ENCODE measurements at regions not wholly inside any gene's neighbourhood (a gene's known extent, or its start where the extent isn't known, plus 50 kb on each side); places are given as distances from the start of the nearest gene placed in this dataset.
"Not testable (repeated sequence)": the region's sequence is repeated elsewhere in the genome, so short reads cannot be mapped to it uniquely, and the experiment has no call there.

DNA sequence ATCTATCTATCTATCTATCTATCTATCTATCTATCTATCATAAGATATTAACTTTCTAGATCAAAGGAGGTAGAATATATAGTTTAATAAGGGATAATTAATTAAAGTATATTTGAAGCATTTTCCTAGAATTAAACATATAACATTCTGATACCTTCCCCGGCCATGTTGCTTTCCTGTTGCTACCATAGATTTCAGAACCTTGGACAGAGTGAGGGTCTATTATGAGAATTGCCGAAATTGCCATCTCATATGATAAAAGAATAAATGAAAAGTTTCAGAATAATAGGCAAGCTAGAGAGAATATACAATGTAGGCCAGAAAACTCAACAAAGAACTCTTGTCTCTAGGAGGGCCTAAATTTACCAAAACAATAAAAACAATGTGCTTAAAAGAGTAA lies 706.1 kb upstream of the TMPRSS15 start:
- Histone ChIP-seq H3K27me3 (ENCODE audit: insufficient read depth, low read length) (no peaks in the 10 kb centered on the region), H3K9me3 (ENCODE audit: insufficient read depth, low read depth, low read length) (no peaks in the 10 kb centered on the region), H3K36me3 (ENCODE audit: insufficient read depth, low read depth, low read length) (no peaks in the 10 kb centered on the region), H3K4me1 (ENCODE audit: insufficient read depth, low read length) (no peaks in the 10 kb centered on the region), H3K9ac (ENCODE audit: low read depth, low read length) (no peak overlapping the region), H3K27ac (ENCODE audit: low read length) (no peak overlapping the region), H3K4me3 (ENCODE audit: low read length) (no peak overlapping the region)

DNA sequence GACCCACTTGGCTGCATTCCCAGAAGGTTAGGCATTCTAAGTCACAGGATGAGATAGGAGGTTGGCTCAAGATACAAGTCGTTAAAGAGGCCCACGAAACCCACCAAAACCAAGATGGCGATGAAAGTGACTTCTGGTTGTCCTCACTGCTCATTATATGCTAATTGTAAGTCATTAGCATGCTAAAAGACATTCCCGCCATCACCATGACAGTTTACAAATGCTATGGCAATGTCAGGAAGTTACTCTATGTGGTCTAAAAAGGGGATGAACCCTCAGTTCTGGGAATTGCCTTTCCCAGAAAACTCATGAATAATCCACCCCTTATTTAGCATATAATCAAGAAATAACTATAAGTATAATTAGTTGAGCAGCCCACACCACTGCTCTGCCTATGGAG lies 715.7 kb upstream of the TMPRSS15 start:
- not testable (repeated sequence) for H3K27me3 ChIP-seq (ENCODE audit: insufficient read depth, low read length); H3K4me3 ChIP-seq (ENCODE audit: low read length); H3K9me3 ChIP-seq (ENCODE audit: insufficient read depth, low read depth, low read length); H3K27ac ChIP-seq (ENCODE audit: low read length); H3K9ac ChIP-seq (ENCODE audit: low read depth, low read length); H3K36me3 ChIP-seq (ENCODE audit: insufficient read depth, low read depth, low read length)
- H3K4me1 ChIP-seq (ENCODE audit: insufficient read depth, low read length) = peaks cover 24% of the 10 kb centered on the region; the same call in 1 of the 2 replicates

DNA sequence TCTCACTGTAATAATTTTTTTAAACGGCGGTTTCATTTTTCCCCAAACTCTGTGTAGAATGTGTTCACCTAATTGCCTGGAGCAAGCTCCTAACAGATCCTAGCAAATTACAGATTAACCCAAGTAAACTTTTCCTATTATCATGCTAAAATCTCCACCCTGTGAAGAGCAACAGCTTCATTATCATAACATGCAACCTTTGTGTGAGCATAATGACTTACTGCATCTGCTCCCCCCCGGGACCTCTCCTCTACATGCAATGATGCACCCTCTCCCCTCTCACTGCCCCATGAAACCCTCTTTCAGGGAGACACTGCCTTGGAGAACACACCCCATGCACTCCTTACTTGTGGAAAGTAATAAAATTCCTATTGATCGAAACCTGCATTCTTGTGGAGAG lies 717.0 kb upstream of the TMPRSS15 start:
- H3K4me3 ChIP-seq (ENCODE audit: low read length) = peak overlapping the region; percentile 23; the same call in 1 of the 2 replicates
- H3K27me3 ChIP-seq (ENCODE audit: insufficient read depth, low read length) = no peaks in the 10 kb centered on the region
- H3K9me3 ChIP-seq (ENCODE audit: insufficient read depth, low read depth, low read length) = no peaks in the 10 kb centered on the region
- no peak overlapping the region for H3K9ac ChIP-seq (ENCODE audit: low read depth, low read length)
- H3K4me1 ChIP-seq (ENCODE audit: insufficient read depth, low read length) = peaks cover 24% of the 10 kb centered on the region; the same call in 1 of the 2 replicates
- H3K36me3 ChIP-seq (ENCODE audit: insufficient read depth, low read depth, low read length) = no peaks in the 10 kb centered on the region
- H3K27ac ChIP-seq (ENCODE audit: low read length) = no peak overlapping the region

DNA sequence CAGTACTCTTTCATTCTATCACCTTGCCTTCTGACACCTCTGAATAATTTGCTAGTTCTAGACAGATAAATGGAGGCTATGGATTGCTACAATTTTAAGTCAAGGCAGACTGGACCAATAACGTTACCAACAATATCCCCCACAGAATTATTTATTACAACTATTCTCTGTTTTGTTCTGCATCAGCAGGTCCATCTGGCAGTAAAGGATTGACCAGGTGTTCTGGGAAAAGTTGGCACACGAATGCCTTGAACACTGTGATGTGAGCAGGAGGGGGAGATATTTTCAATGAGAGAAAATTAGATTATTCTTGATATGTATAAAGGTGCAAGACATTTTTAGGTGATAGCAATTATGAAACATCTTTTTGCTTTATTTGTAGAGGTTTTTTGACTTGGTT lies 718.8 kb upstream of the TMPRSS15 start:
- Histone ChIP-seq H3K9me3 (ENCODE audit: insufficient read depth, low read depth, low read length) (no peaks in the 10 kb centered on the region), H3K27ac (ENCODE audit: low read length) (no peak overlapping the region), H3K27me3 (ENCODE audit: insufficient read depth, low read length) (no peaks in the 10 kb centered on the region), H3K4me1 (ENCODE audit: insufficient read depth, low read length) (peaks cover 24% of the 10 kb centered on the region; the same call in 1 of the 2 replicates), H3K36me3 (ENCODE audit: insufficient read depth, low read depth, low read length) (no peaks in the 10 kb centered on the region), H3K9ac (ENCODE audit: low read depth, low read length) (no peak overlapping the region), H3K4me3 (ENCODE audit: low read length) (no peak overlapping the region)

DNA sequence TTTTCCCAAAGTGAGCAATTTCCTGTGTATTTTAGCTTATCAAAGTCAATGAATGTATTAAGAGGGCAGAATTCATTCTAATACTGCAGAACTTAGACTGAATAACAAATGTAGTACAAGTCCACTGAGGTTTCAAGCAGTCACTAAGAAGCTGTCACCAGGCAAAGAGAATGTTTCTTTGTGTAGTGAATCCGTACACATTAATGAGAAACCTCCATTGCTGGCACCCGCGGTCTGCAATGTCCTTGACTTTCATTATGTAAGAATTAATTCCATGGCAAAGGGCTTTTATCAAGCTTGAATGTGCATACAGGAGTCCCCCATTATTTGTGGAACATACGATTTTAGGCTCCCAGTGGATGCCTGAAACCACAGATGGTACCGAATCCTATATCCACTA lies 719.5 kb upstream of the TMPRSS15 start:
- no peaks in the 10 kb centered on the region for H3K9me3 ChIP-seq (ENCODE audit: insufficient read depth, low read depth, low read length)
- no peak overlapping the region for H3K9ac ChIP-seq (ENCODE audit: low read depth, low read length)
- no peaks in the 10 kb centered on the region for H3K36me3 ChIP-seq (ENCODE audit: insufficient read depth, low read depth, low read length)
- H3K27ac ChIP-seq (ENCODE audit: low read length) = no peak overlapping the region
- H3K4me3 ChIP-seq (ENCODE audit: low read length) = no peak overlapping the region
- H3K4me1 ChIP-seq (ENCODE audit: insufficient read depth, low read length) = peaks cover 24% of the 10 kb centered on the region; the same call in 1 of the 2 replicates
- no peaks in the 10 kb centered on the region for H3K27me3 ChIP-seq (ENCODE audit: insufficient read depth, low read length)

DNA sequence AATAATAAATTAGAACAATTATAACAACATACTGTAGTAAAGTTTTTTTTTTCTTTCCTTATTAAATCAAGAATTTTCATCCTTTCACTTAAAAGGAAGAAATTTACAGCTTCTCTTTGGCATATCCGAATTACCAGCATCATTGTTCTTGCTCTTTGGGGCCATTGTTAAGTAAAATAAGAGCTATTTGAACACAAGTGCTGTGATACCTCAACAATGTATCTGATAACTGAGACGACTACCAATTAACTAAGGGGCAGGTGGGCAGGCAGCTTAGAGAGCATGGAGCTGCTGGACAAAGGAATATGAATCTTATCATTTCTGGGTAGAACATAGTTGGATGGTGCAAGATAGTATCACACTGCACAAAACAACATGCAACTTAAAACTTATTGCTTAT lies 719.9 kb upstream of the TMPRSS15 start:
- H3K9ac ChIP-seq (ENCODE audit: low read depth, low read length) = no peak overlapping the region
- H3K4me1 ChIP-seq (ENCODE audit: insufficient read depth, low read length) = peaks cover 24% of the 10 kb centered on the region; the same call in 1 of the 2 replicates
- no peaks in the 10 kb centered on the region for H3K27me3 ChIP-seq (ENCODE audit: insufficient read depth, low read length)
- H3K36me3 ChIP-seq (ENCODE audit: insufficient read depth, low read depth, low read length) = no peaks in the 10 kb centered on the region
- H3K27ac ChIP-seq (ENCODE audit: low read length) = no peak overlapping the region
- H3K9me3 ChIP-seq (ENCODE audit: insufficient read depth, low read depth, low read length) = no peaks in the 10 kb centered on the region
- H3K4me3 ChIP-seq (ENCODE audit: low read length) = no peak overlapping the region

DNA sequence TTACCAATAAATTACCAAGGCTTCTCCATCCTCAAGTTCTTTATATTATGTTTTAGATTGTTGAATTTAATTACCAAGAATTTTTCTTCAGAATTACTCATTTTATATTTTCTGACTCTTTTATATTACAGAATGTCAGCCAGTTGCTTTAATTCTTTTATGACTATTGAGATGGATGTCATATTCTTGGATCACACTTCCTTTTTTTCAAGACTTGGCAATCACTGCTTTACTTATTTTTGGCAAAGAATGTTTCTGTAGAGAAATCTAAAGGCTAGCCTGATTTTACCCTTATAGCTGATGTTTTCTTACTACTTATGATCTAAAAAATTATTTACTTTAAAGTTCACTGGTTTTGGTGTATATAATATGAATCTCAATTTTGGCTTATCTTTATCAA lies 721.1 kb upstream of the TMPRSS15 start:
- Histone ChIP-seq H3K4me3 (ENCODE audit: low read length) (no peak overlapping the region), H3K9me3 (ENCODE audit: insufficient read depth, low read depth, low read length) (no peaks in the 10 kb centered on the region), H3K9ac (ENCODE audit: low read depth, low read length) (no peak overlapping the region), H3K36me3 (ENCODE audit: insufficient read depth, low read depth, low read length) (no peaks in the 10 kb centered on the region), H3K4me1 (ENCODE audit: insufficient read depth, low read length) (peaks cover 22% of the 10 kb centered on the region; the same call in 1 of the 2 replicates), H3K27me3 (ENCODE audit: insufficient read depth, low read length) (no peaks in the 10 kb centered on the region), H3K27ac (ENCODE audit: low read length) (no peak overlapping the region)

DNA sequence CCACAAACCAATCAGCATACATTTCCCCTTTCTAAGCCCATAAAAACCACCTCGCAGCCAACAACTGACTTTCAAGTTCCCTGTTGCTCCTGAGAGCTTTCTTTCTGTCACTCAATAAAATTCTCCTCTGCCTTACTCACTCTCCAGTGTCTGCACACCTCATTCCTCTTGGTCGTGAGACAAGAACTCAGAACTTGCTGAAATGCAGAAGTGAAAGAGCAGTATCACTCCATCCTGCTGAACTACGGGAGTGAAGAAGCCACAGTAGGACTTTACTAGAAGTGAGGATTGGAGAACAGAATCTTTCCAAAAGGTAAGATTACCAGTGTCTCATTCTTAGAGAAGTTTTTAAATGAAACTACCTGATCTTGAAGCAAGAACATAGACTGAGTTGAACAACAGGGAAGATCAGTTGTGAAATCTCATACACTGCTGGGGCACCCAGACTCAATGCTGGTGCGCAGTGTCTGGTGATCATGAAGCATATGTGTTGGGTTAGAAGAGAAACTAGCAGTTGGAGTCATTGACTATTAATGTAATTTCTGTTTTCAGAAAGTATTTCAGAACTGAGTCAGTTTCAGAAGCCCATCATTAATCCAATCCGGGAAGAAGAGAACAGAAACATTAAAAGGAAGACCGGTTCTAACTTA lies 726.9 kb upstream of the TMPRSS15 start:
- H3K9ac ChIP-seq (ENCODE audit: low read depth, low read length) = no peak overlapping the region
- H3K4me1 ChIP-seq (ENCODE audit: insufficient read depth, low read length) = no peaks in the 10 kb centered on the region
- H3K36me3 ChIP-seq (ENCODE audit: insufficient read depth, low read depth, low read length) = no peaks in the 10 kb centered on the region
- H3K9me3 ChIP-seq (ENCODE audit: insufficient read depth, low read depth, low read length) = peaks cover 10% of the 10 kb centered on the region; the same call in 1 of the 2 replicates
- H3K4me3 ChIP-seq (ENCODE audit: low read length) = no peak overlapping the region
- no peaks in the 10 kb centered on the region for H3K27me3 ChIP-seq (ENCODE audit: insufficient read depth, low read length)
- no peak overlapping the region for H3K27ac ChIP-seq (ENCODE audit: low read length)

DNA sequence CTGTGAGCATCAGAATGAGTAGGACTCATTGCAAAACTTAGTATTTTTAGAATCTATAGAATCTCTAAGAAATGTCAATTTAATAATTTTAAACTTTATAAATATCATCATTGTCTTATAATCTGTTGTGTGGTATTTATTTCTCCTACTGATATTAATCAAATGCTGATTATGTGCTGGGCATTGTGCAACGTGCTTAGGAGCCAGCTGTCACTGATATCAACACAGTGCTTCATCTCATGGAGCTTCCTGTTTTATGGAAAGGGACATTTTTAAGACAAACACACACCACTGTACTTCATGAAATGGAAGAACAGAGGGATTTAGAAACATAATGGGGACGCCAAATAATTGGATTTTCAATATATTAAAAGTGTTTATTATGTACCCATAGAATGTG lies 737.9 kb upstream of the TMPRSS15 start:
- Histone ChIP-seq H3K4me1 (ENCODE audit: insufficient read depth, low read length) (no peaks in the 10 kb centered on the region), H3K9ac (ENCODE audit: low read depth, low read length) (no peak overlapping the region), H3K4me3 (ENCODE audit: low read length) (no peak overlapping the region), H3K27me3 (ENCODE audit: insufficient read depth, low read length) (no peaks in the 10 kb centered on the region), H3K27ac (ENCODE audit: low read length) (no peak overlapping the region), H3K36me3 (ENCODE audit: insufficient read depth, low read depth, low read length) (no peaks in the 10 kb centered on the region), H3K9me3 (ENCODE audit: insufficient read depth, low read depth, low read length) (no peaks in the 10 kb centered on the region)

DNA sequence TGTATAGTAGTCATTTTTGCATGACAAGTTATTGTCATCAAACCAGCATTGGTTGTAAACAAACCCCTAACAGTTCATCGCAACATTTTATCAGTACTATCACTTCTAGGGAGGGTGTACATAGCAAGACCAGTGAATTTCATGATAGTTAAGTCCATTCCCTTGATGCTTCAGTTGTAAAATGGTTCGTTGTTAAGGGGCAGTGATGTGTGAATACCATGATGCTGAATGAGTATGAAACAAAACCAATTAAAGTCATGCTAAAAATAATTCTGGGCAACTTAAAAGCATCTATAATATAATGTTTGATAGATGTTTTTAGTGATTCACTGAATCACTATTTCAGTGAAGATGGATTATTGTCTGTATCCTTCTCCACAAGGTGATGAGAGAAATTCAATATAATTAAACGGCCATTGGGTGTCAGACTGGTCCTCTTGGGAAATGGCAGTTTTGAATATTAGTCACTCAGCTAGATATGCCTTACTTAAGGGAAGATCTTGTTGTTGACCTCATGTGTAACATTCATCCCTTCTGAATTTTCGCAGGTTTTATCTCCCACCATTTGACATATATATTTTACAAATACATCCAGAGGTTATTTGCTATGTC lies 742.2 kb upstream of the TMPRSS15 start:
- Histone ChIP-seq H3K36me3 (ENCODE audit: insufficient read depth, low read depth, low read length) (no peaks in the 10 kb centered on the region), H3K9ac (ENCODE audit: low read depth, low read length) (no peak overlapping the region)

DNA sequence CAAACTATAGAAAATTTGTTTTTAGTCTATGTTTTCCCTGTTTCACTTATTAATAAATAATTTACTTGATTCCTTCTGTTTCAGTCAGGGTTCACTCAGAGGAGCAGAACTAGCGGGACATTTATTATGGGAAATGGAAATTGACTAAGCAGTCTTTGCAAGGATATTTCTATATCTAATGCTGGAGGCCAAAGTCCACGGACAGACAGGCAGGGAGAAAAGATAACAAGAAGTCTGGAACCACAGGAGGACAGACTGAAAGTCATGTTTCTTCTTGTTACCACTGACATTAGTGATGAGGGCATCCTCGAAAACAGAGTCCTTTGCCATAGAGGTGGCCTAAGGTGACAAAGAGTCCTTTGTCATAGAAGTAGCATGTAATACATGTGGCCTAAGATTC lies 744.5 kb upstream of the TMPRSS15 start:
- Histone ChIP-seq H3K27ac (ENCODE audit: low read length) (no peak overlapping the region), H3K9me3 (ENCODE audit: insufficient read depth, low read depth, low read length) (no peaks in the 10 kb centered on the region; the same call in 1 of the 2 replicates), H3K9ac (ENCODE audit: low read depth, low read length) (no peak overlapping the region), H3K36me3 (ENCODE audit: insufficient read depth, low read depth, low read length) (no peaks in the 10 kb centered on the region), H3K4me3 (ENCODE audit: low read length) (no peak overlapping the region), H3K4me1 (ENCODE audit: insufficient read depth, low read length) (no peaks in the 10 kb centered on the region), H3K27me3 (ENCODE audit: insufficient read depth, low read length) (no peaks in the 10 kb centered on the region)

More for the DNA sequence above, 742.2 kb upstream of the TMPRSS15 start:
- no peak overlapping the region for H3K4me3 ChIP-seq (ENCODE audit: low read length)
- H3K9me3 ChIP-seq (ENCODE audit: insufficient read depth, low read depth, low read length) = no peaks in the 10 kb centered on the region; the same call in 1 of the 2 replicates
- no peaks in the 10 kb centered on the region for H3K27me3 ChIP-seq (ENCODE audit: insufficient read depth, low read length)
- H3K4me1 ChIP-seq (ENCODE audit: insufficient read depth, low read length) = no peaks in the 10 kb centered on the region
- H3K27ac ChIP-seq (ENCODE audit: low read length) = no peak overlapping the region

DNA sequence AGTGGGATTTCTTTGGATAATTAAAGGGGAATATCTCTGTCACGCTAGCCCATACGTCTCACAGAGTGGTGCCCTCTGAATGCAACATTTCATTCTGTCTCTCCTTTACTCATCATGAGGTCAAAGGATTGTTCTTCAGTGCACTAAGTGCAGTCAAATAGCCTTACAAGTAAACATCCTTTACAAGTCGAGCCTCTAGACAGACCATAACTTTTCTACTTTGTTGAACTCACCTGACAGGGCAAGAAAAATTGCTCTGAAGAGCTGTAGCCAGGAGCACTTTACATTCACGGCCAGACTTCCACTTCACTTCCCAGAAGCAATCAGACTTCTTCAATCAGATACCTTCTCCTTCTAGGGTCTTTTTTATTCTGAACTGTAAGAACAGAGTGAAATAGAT lies 768.0 kb upstream of the TMPRSS15 start:
- Histone ChIP-seq H3K9ac (ENCODE audit: low read depth, low read length) (no peak overlapping the region), H3K27ac (ENCODE audit: low read length) (no peak overlapping the region)

More for the DNA sequence above, 768.0 kb upstream of the TMPRSS15 start:
- no peaks in the 10 kb centered on the region for H3K27me3 ChIP-seq (ENCODE audit: insufficient read depth, low read length)
- H3K36me3 ChIP-seq (ENCODE audit: insufficient read depth, low read depth, low read length) = no peaks in the 10 kb centered on the region
- H3K4me1 ChIP-seq (ENCODE audit: insufficient read depth, low read length) = no peaks in the 10 kb centered on the region
- no peaks in the 10 kb centered on the region for H3K9me3 ChIP-seq (ENCODE audit: insufficient read depth, low read depth, low read length)
- H3K4me3 ChIP-seq (ENCODE audit: low read length) = no peak overlapping the region
